Gastroesophageal sphincter (tissue), 3 donors: ENCODE measurements at regions not wholly inside any gene's neighbourhood (a gene's known extent, or its start where the extent isn't known, plus 50 kb on each side); places are given as distances from the start of the nearest gene placed in this dataset.

Source experiments
- CTCF ChIP-seq, 4 experiments: fragments of 200-600 bp in 2 of 4; fragments of 450-650 bp in 2 of 4; sonication (generic) in 1 of 4; IDR thresholded peaks; one replicate each; pipeline ENCODE4 v1.5.1; 2017 to 2019; ENCODE audit warnings: antibody characterized with exemption in 4 of 4, mild to moderate bottlenecking in 2 of 4, moderate library complexity in 2 of 4
- EP300 ChIP-seq: sonication (generic); formaldehyde crosslinking; IDR thresholded peaks from one replicate; pipeline ENCODE4 v1.6.1; 2017; ENCODE audit warnings: antibody characterized with exemption, mild to moderate bottlenecking
- POLR2A ChIP-seq, 2 donors: fragments of 450-650 bp; IDR thresholded peaks; one replicate each; pipeline ENCODE4 v1.6.1; 2017; ENCODE audit warnings: antibody characterized with exemption in 2 of 2, mild to moderate bottlenecking in 2 of 2, moderate library complexity in 1 of 2
- POLR2AphosphoS5 ChIP-seq: sonication (generic); formaldehyde crosslinking; IDR thresholded peaks from one replicate; pipeline ENCODE4 v1.6.1; 2017; ENCODE audit warnings: antibody characterized with exemption

DNA sequence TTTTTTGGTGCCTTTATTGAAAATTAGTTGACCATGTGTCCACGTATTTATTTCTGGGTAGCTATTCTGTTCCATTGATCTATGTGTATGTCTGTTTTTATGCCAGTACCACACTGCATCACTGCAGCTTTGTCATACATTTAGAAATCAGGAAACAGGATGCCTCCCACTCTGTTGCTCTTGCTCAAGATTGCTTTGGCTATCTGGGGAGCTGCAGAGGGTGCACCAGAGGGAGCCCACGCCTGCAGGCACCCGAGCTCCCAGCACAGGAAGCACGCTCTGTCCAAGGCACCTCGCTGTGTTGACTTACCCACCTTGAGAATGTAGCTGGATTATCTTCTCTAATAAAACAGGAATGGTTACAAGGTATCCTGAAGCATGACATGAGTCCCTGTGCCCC is 301.7 kb downstream of the TCERG1L start:
- TF ChIP-seq CTCF (IDR thresholded peaks at IDR 0.05), result no peak
- no peak for TF ChIP-seq EP300
- TF ChIP-seq POLR2A (IDR thresholded peaks at IDR 0.05), result no peak
- TF ChIP-seq POLR2AphosphoS5, result no peak
